Fibroblast of lung (primary cell): ENCODE measurements at regions not wholly inside any gene's neighbourhood (a gene's known extent, or its start where the extent isn't known, plus 50 kb on each side); places are given as distances from the start of the nearest gene placed in this dataset.
"Not testable (repeated sequence)": the region's sequence is repeated elsewhere in the genome, so short reads cannot be mapped to it uniquely, and the experiment has no call there.

Experiments
- DNase-seq, 2 donors: peaks; one replicate each; pipeline versions ENCODE4 v3.0.0 to v3.0.0-alpha.2; 2010; ENCODE audit warnings: low read depth in 2 of 2
- H2AFZ ChIP-seq: 2 replicates; pipeline ENCODE4 v1.5.1; 2012; ENCODE audit warnings: low read length, control low read depth, inconsistent platforms
- H3K27ac ChIP-seq: 2 replicates; pipeline ENCODE4 v1.5.1; 2011; ENCODE audit warnings: low read length, control low read depth; ENCODE audit not compliant: insufficient read depth
- H3K27me3 ChIP-seq: 2 replicates; pipeline ENCODE4 v1.5.1; 2011; ENCODE audit warnings: mild to moderate bottlenecking, low read length; ENCODE audit not compliant: control insufficient read depth, insufficient read depth
- H3K36me3 ChIP-seq: 2 replicates; pipeline ENCODE4 v1.5.1; 2011; ENCODE audit warnings: low read length; ENCODE audit not compliant: control insufficient read depth, insufficient read depth
- H3K4me1 ChIP-seq: 2 replicates; pipeline ENCODE4 v1.5.1; 2011; ENCODE audit warnings: low read length; ENCODE audit not compliant: control insufficient read depth, insufficient read depth; ENCODE audit errors: extremely low read depth
- H3K4me2 ChIP-seq: 2 replicates; pipeline ENCODE4 v1.5.1; 2011; ENCODE audit warnings: low read length, control low read depth; ENCODE audit not compliant: insufficient read depth; ENCODE audit errors: extremely low read depth
- H3K4me3 ChIP-seq, 4 experiments: fragments of 200-600 bp in 1 of 4; sonication (generic) in 1 of 4; replicated peaks in 1 of 4; 2 replicates each; pipeline ENCODE4 v1.5.1; 2011 to 2016; ENCODE audit warnings: low read length in 4 of 4, low read depth in 3 of 4, mild to moderate bottlenecking in 3 of 4, control low read depth in 2 of 4, inconsistent platforms in 1 of 4, mixed read lengths in 1 of 4; ENCODE audit not compliant: insufficient read depth in 1 of 4; ENCODE audit errors: control extremely low read depth in 1 of 4
- H3K79me2 ChIP-seq: 2 replicates; pipeline ENCODE4 v1.5.1; 2012; ENCODE audit warnings: mild to moderate bottlenecking, low read length, inconsistent platforms; ENCODE audit not compliant: control insufficient read depth, insufficient read depth
- H3K9ac ChIP-seq: 2 replicates; pipeline ENCODE4 v1.5.1; 2011; ENCODE audit warnings: mild to moderate bottlenecking, low read length, control low read depth; ENCODE audit not compliant: insufficient read depth
- H3K9me3 ChIP-seq: 2 replicates; pipeline ENCODE4 v1.5.1; 2012; ENCODE audit warnings: low read depth, low read length; ENCODE audit not compliant: control insufficient read depth, insufficient read depth
- H4K20me1 ChIP-seq: 2 replicates; pipeline ENCODE4 v1.5.1; 2011; ENCODE audit warnings: low read length; ENCODE audit not compliant: control insufficient read depth, insufficient read depth; ENCODE audit errors: extremely low read depth
- CTCF ChIP-seq, 2 donors: IDR thresholded peaks in 1 of 2; conservative IDR thresholded peaks in 1 of 2; 1 replicate in 1 of 2; 2 replicates in 1 of 2; pipeline ENCODE4 v1.5.1; 2011 to 2012; ENCODE audit warnings: low read length in 2 of 2, control low read depth in 1 of 2, inconsistent platforms in 1 of 2, low read depth in 1 of 2, mild to moderate bottlenecking in 1 of 2
- EZH2 ChIP-seq: IDR thresholded peaks from 2 replicates; pipeline ENCODE4 v1.5.1; 2012; ENCODE audit warnings: low read length, control low read depth, mild to moderate bottlenecking; ENCODE audit errors: missing control alignments

DNA sequence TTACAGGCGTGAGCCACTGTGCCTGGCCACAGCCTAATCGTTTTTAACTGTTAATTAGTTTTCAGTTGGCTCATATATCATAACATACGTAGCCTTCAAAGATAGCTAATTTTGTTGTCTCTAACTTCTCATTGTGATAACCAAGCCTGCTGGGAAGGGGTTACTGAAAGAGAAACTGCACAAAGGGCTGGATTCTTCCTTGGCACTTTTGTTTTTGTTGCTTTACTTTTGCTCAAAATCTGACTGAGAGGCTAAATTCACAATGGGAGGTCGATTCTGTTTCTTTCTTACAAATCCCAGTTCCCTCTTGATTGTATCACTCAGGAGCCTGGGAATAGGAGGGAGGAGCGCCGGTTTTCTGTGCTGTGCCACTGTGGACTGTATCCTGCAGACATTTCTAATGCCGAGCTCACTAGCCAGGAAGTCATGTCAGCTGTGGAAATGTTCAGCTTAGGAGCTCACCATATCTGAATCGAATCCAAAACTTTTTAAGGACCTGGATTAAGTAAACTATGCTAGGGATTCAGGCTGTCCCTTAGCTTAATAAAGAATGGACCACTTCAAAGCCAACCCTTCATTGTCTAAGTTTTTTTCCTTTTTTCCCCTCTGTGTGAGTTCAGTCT is 120.5 kb upstream of the FAT1 start:
- Histone ChIP-seq H3K4me2 (peak overlapping the region; percentile 98), H3K4me3 (peak overlapping the region; percentile 19 to 40 (median 28)), H3K9ac (peak overlapping the region; percentile 32), H3K4me1 (peaks cover 6% of the 10 kb centered on the region), H3K79me2 (no peaks in the 10 kb centered on the region), H4K20me1 (no peaks in the 10 kb centered on the region), H3K9me3 (no peaks in the 10 kb centered on the region), H3K27me3 (no peaks in the 10 kb centered on the region), H3K36me3 (no peaks in the 10 kb centered on the region), H2AFZ (peak overlapping the region; percentile 68), H3K27ac (peak overlapping the region; percentile 72)
- peak; percentile 51 to 71 for DNase-seq
- TF ChIP-seq CTCF (conservative IDR thresholded peaks at IDR 0.05 in 1 of 2, IDR thresholded peaks at IDR 0.05 in 1 of 2; ENCODE audit: low read depth in 1 of 2, low read length in 2 of 2), result no peak
- TF ChIP-seq EZH2, result no peak

GRCh38 chr4:186845137-186845842 is 121.6 kb upstream of the FAT1 start:
- Histone ChIP-seq H3K9ac (no peak overlapping the region), H3K9me3 (no peaks in the 10 kb centered on the region), H3K4me3 (peak overlapping the region in 1 of 4 experiments; percentile 34), H3K27ac (peak overlapping the region; percentile 72), H3K36me3 (no peaks in the 10 kb centered on the region), H3K4me1 (peaks cover 3% of the 10 kb centered on the region), H3K27me3 (no peaks in the 10 kb centered on the region), H3K4me2 (peak overlapping the region; percentile 98), H4K20me1 (no peaks in the 10 kb centered on the region), H3K79me2 (no peaks in the 10 kb centered on the region), H2AFZ (no peak overlapping the region)
- TF ChIP-seq CTCF (conservative IDR thresholded peaks at IDR 0.05 in 1 of 2, IDR thresholded peaks at IDR 0.05 in 1 of 2; ENCODE audit: low read depth in 1 of 2, low read length in 2 of 2) (no peak), EZH2 (no peak)
- peak; percentile 89 to 97 for DNase-seq

- Histone ChIP-seq H3K4me1 (peaks cover 3% of the 10 kb centered on the region), H3K4me3 (no peak overlapping the region), H3K36me3 (no peaks in the 10 kb centered on the region), H3K4me2 (no peak overlapping the region), H3K9ac (no peak overlapping the region), H3K27me3 (no peaks in the 10 kb centered on the region), H3K79me2 (no peaks in the 10 kb centered on the region), H4K20me1 (no peaks in the 10 kb centered on the region), H2AFZ (no peak overlapping the region), H3K27ac (no peak overlapping the region), H3K9me3 (no peaks in the 10 kb centered on the region)
- no peak for TF ChIP-seq CTCF (conservative IDR thresholded peaks at IDR 0.05 in 1 of 2, IDR thresholded peaks at IDR 0.05 in 1 of 2; ENCODE audit: low read depth in 1 of 2, low read length in 2 of 2)
- TF ChIP-seq EZH2, result no peak
- peak in 1 of 2 donors; percentile 21 for DNase-seq
Measured at GRCh38 chr4:186846426-186846825, 122.8 kb upstream of the FAT1 start.

GRCh38 chr4:186847429-186848131 is 123.9 kb upstream of the FAT1 start:
- H2AFZ ChIP-seq, H3K79me2 ChIP-seq, DNase-seq, H3K9ac ChIP-seq, H4K20me1 ChIP-seq, H3K36me3 ChIP-seq, H3K4me3 ChIP-seq, H3K9me3 ChIP-seq, H3K4me2 ChIP-seq, H3K4me1 ChIP-seq, H3K27me3 ChIP-seq, H3K27ac ChIP-seq: not testable (repeated sequence)
